HepG2 (cell line): ENCODE measurements at regions not wholly inside any gene's neighbourhood (a gene's known extent, or its start where the extent isn't known, plus 50 kb on each side); places are given as distances from the start of the nearest gene placed in this dataset.

Experiments
- CBX5 ChIP-seq: sonication (generic); formaldehyde crosslinking; IDR thresholded peaks from 2 replicates; pipeline ENCODE4 v1.4.0; 2020; ENCODE audit warnings: missing genetic modification reagents, borderline replicate concordance
- EEA1 ChIP-seq: sonication (generic); formaldehyde crosslinking; IDR thresholded peaks from 2 replicates; pipeline ENCODE4 v1.5.1; 2020; ENCODE audit warnings: mild to moderate bottlenecking, missing genetic modification reagents, borderline replicate concordance
- GPN1 ChIP-seq: sonication (generic); formaldehyde crosslinking; IDR thresholded peaks from 2 replicates; pipeline ENCODE4 v1.5.1; 2020; ENCODE audit warnings: missing genetic modification reagents, borderline replicate concordance
- HDAC2 ChIP-seq: sonication (generic); formaldehyde crosslinking; IDR thresholded peaks from 2 replicates; pipeline ENCODE4 v1.4.0; 2020; ENCODE audit warnings: missing genetic modification reagents
- KDM5B ChIP-seq: sonication (generic); formaldehyde crosslinking; IDR thresholded peaks from 2 replicates; pipeline ENCODE4 v1.4.0; 2020; ENCODE audit warnings: missing genetic modification reagents, mild to moderate bottlenecking, borderline replicate concordance
- MTF1 ChIP-seq: sonication (generic); formaldehyde crosslinking; IDR thresholded peaks from 2 replicates; pipeline ENCODE4 v1.5.0; 2020; ENCODE audit warnings: missing genetic modification reagents
- PHF20 ChIP-seq: sonication (generic); formaldehyde crosslinking; IDR thresholded peaks from 2 replicates; pipeline ENCODE4 v1.5.0; 2020; ENCODE audit warnings: mild to moderate bottlenecking, missing genetic modification reagents
- PHF21A ChIP-seq: sonication (generic); formaldehyde crosslinking; IDR thresholded peaks from 2 replicates; pipeline ENCODE4 v1.5.0; 2020; ENCODE audit warnings: mild to moderate bottlenecking, missing genetic modification reagents
- RFX1 ChIP-seq: fragments of 450-650 bp; IDR thresholded peaks from 2 replicates; pipeline ENCODE4 v1.6.1; 2017
- SSRP1 ChIP-seq: IDR thresholded peaks from 2 replicates; pipeline ENCODE4 v1.6.1; 2016; ENCODE audit warnings: control low read depth
- ZFX ChIP-seq: sonication (generic); formaldehyde crosslinking; IDR thresholded peaks from 2 replicates; pipeline ENCODE4 v1.4.0; 2020; ENCODE audit warnings: mild to moderate bottlenecking, low read depth, missing genetic modification reagents, moderate library complexity
- ZMYM2 ChIP-seq: sonication (generic); formaldehyde crosslinking; IDR thresholded peaks from 2 replicates; pipeline ENCODE4 v1.8.0; 2022; ENCODE audit warnings: mild to moderate bottlenecking, missing genetic modification reagents
- ZNF614 ChIP-seq: IDR thresholded peaks from 2 replicates; pipeline ENCODE4 v1.6.1; 2018; ENCODE audit warnings: missing biosample characterization, missing genetic modification reagents, inconsistent platforms, borderline replicate concordance
- ZNF724P ChIP-seq: sonication (generic); formaldehyde crosslinking; IDR thresholded peaks from 2 replicates; pipeline ENCODE4 v1.8.0; 2022; ENCODE audit warnings: missing genetic modification reagents, borderline replicate concordance
- ZNF766 ChIP-seq: sonication (generic); formaldehyde crosslinking; IDR thresholded peaks from 2 replicates; pipeline ENCODE4 v1.5.0; 2020; ENCODE audit warnings: missing genetic modification reagents, borderline replicate concordance
- ZNF790 ChIP-seq: sonication (generic); formaldehyde crosslinking; IDR thresholded peaks from 2 replicates; pipeline ENCODE4 v1.8.0; 2022; ENCODE audit warnings: missing genetic modification reagents, mild to moderate bottlenecking, borderline replicate concordance
- ZXDC ChIP-seq: sonication (generic); formaldehyde crosslinking; IDR thresholded peaks from 2 replicates; pipeline ENCODE4 v1.5.0; 2020; ENCODE audit warnings: mild to moderate bottlenecking, missing genetic modification reagents
- TF ChIP-seq, protein P1 (sequence below): sonication (generic); formaldehyde crosslinking; IDR thresholded peaks from 2 replicates; pipeline ENCODE4 v1.9.0; 2021; ENCODE audit warnings: missing genetic modification reagents, borderline replicate concordance
- TF ChIP-seq, protein P2 (sequence below): sonication (generic); formaldehyde crosslinking; IDR thresholded peaks from 2 replicates; pipeline ENCODE4 v1.4.0; 2020; ENCODE audit warnings: missing genetic modification reagents, borderline replicate concordance
- TF ChIP-seq, protein P3 (sequence below): sonication (generic); formaldehyde crosslinking; IDR thresholded peaks from 2 replicates; pipeline ENCODE4 v1.4.0; 2020; ENCODE audit warnings: low read depth, mild to moderate bottlenecking, missing genetic modification reagents

GRCh38 chr20:50305636-50306477 lies 115.2 kb downstream of the CEBPB start (continued):
- TF ChIP-seq ZNF614 (peak; percentile 79), MTF1 (CRISPR knock-in tag) (no peak), ZNF790 (CRISPR knock-in tag) (peak; percentile 79), KDM5B (CRISPR knock-in tag) (peak; percentile 79), ZNF766 (no peak; the same call in 1 of the 2 replicates), ZMYM2 (CRISPR knock-in tag) (peak; percentile 97), ZNF724P (CRISPR knock-in tag) (no peak; the same call in 1 of the 2 replicates), SSRP1 (CRISPR knock-in tag) (peak; percentile 100), PHF20 (CRISPR knock-in tag) (peak; percentile 5; the same call in 1 of the 2 replicates), ZFX (CRISPR knock-in tag) (peak; percentile 83), HDAC2 (peak; percentile 82), EEA1 (CRISPR knock-in tag) (peak; percentile 26; the same call in 1 of the 2 replicates), PHF21A (peak; percentile 99), RFX1 (no peak), GPN1 (CRISPR knock-in tag) (no peak), ZXDC (CRISPR knock-in tag) (peak; percentile 54), CBX5 (peak; percentile 93; the same call in 1 of the 2 replicates)
- TF ChIP-seq, protein P1, sequence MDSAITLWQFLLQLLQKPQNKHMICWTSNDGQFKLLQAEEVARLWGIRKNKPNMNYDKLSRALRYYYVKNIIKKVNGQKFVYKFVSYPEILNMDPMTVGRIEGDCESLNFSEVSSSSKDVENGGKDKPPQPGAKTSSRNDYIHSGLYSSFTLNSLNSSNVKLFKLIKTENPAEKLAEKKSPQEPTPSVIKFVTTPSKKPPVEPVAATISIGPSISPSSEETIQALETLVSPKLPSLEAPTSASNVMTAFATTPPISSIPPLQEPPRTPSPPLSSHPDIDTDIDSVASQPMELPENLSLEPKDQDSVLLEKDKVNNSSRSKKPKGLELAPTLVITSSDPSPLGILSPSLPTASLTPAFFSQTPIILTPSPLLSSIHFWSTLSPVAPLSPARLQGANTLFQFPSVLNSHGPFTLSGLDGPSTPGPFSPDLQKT (CRISPR knock-in tag) = no peak
- TF ChIP-seq, protein P2, sequence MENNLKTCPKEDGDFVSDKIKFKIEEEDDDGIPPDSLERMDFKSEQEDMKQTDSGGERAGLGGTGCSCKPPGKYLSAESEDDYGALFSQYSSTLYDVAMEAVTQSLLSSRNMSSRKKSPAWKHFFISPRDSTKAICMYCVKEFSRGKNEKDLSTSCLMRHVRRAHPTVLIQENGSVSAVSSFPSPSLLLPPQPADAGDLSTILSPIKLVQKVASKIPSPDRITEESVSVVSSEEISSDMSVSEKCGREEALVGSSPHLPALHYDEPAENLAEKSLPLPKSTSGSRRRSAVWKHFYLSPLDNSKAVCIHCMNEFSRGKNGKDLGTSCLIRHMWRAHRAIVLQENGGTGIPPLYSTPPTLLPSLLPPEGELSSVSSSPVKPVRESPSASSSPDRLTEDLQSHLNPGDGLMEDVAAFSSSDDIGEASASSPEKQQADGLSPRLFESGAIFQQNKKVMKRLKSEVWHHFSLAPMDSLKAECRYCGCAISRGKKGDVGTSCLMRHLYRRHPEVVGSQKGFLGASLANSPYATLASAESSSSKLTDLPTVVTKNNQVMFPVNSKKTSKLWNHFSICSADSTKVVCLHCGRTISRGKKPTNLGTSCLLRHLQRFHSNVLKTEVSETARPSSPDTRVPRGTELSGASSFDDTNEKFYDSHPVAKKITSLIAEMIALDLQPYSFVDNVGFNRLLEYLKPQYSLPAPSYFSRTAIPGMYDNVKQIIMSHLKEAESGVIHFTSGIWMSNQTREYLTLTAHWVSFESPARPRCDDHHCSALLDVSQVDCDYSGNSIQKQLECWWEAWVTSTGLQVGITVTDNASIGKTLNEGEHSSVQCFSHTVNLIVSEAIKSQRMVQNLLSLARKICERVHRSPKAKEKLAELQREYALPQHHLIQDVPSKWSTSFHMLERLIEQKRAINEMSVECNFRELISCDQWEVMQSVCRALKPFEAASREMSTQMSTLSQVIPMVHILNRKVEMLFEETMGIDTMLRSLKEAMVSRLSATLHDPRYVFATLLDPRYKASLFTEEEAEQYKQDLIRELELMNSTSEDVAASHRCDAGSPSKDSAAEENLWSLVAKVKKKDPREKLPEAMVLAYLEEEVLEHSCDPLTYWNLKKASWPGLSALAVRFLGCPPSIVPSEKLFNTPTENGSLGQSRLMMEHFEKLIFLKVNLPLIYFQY (CRISPR knock-in tag) = no peak; the same call in 1 of the 2 replicates
- TF ChIP-seq, protein P3, sequence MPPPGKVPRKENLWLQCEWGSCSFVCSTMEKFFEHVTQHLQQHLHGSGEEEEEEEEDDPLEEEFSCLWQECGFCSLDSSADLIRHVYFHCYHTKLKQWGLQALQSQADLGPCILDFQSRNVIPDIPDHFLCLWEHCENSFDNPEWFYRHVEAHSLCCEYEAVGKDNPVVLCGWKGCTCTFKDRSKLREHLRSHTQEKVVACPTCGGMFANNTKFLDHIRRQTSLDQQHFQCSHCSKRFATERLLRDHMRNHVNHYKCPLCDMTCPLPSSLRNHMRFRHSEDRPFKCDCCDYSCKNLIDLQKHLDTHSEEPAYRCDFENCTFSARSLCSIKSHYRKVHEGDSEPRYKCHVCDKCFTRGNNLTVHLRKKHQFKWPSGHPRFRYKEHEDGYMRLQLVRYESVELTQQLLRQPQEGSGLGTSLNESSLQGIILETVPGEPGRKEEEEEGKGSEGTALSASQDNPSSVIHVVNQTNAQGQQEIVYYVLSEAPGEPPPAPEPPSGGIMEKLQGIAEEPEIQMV (CRISPR knock-in tag) = peak; percentile 72; the same call in 1 of the 2 replicates
